Thoracic aorta (tissue), 2 donors: ENCODE measurements at regions not wholly inside any gene's neighbourhood (a gene's known extent, or its start where the extent isn't known, plus 50 kb on each side); places are given as distances from the start of the nearest gene placed in this dataset.

Experiments
- ATAC-seq: fragments of 150-250 bp; one replicate; pipeline ENCODE4 v1.8.0; 2017; ENCODE audit warnings: low read depth; ENCODE audit not compliant: insufficient number of reproducible peaks, low FRiP score
- DNase-seq: peaks from one replicate; pipeline ENCODE4 v3.0.0-alpha.2; 2020; ENCODE audit warnings: low spot score
- H3K27ac ChIP-seq, 2 donors: fragments of 200-600 bp; sonication (generic); 1 replicate in 1 of 2; 2 replicates in 1 of 2; pipeline ENCODE4 v1.5.1; 2016; ENCODE audit warnings: mild to moderate bottlenecking in 2 of 2, moderate library complexity in 2 of 2
- H3K27me3 ChIP-seq: fragments of 200-600 bp; sonication (generic); replicated peaks from 2 replicates; pipeline ENCODE4 v1.6.0; 2016; ENCODE audit warnings: mild to moderate bottlenecking; ENCODE audit not compliant: insufficient read depth
- H3K36me3 ChIP-seq: fragments of 200-600 bp; sonication (generic); one replicate; pipeline ENCODE4 v1.5.1; 2016
- H3K4me1 ChIP-seq, 2 donors: fragments of 200-600 bp; sonication (generic); 1 replicate in 1 of 2; 2 replicates in 1 of 2; pipeline versions ENCODE4 v1.5.1 to v1.6.0; 2016; ENCODE audit warnings: low read depth in 2 of 2, mild to moderate bottlenecking in 1 of 2; ENCODE audit not compliant: control insufficient read depth in 1 of 2
- H3K4me3 ChIP-seq: fragments of 200-600 bp; sonication (generic); 2 replicates; pipeline ENCODE4 v1.5.1; 2016; ENCODE audit warnings: mild to moderate bottlenecking
- H3K9me3 ChIP-seq: fragments of 200-600 bp; sonication (generic); 2 replicates; pipeline ENCODE4 v1.5.1; 2016
- TF ChIP-seq, protein P1 (sequence below): fragments of 200-600 bp; sonication (generic); IDR thresholded peaks from one replicate; pipeline ENCODE4 v1.5.1; 2019; ENCODE audit warnings: antibody characterized with exemption

DNA sequence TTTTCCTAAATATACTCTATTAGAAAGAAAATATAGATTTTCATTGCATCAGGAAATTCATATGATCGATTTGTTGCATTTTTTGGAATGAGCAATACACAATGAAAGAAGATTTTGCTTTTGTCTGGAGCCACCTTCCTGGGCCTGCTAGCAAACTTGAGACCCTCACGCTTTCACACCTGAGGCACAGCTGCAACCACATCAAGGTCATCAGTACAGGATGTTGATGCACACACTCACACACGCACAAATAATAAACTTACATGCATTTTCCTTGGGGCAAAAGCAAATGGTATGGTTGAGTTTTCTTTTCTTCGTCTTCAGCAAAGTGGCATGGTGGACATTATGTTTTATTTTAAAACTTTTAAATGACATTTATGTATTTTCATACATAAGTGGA, 64.8 kb upstream of the SATB1 start:
- TF ChIP-seq, protein P1, sequence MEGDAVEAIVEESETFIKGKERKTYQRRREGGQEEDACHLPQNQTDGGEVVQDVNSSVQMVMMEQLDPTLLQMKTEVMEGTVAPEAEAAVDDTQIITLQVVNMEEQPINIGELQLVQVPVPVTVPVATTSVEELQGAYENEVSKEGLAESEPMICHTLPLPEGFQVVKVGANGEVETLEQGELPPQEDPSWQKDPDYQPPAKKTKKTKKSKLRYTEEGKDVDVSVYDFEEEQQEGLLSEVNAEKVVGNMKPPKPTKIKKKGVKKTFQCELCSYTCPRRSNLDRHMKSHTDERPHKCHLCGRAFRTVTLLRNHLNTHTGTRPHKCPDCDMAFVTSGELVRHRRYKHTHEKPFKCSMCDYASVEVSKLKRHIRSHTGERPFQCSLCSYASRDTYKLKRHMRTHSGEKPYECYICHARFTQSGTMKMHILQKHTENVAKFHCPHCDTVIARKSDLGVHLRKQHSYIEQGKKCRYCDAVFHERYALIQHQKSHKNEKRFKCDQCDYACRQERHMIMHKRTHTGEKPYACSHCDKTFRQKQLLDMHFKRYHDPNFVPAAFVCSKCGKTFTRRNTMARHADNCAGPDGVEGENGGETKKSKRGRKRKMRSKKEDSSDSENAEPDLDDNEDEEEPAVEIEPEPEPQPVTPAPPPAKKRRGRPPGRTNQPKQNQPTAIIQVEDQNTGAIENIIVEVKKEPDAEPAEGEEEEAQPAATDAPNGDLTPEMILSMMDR = no peak
- H3K27me3 ChIP-seq = no peaks in the 10 kb centered on the region
- no peak overlapping the region for H3K4me3 ChIP-seq
- no peaks in the 10 kb centered on the region for H3K9me3 ChIP-seq
- DNase-seq (no peak), ATAC-seq (no peak)
- no peak overlapping the region for H3K27ac ChIP-seq
- H3K36me3 ChIP-seq = no peaks in the 10 kb centered on the region
- H3K4me1 ChIP-seq = no peaks in the 10 kb centered on the region

DNA sequence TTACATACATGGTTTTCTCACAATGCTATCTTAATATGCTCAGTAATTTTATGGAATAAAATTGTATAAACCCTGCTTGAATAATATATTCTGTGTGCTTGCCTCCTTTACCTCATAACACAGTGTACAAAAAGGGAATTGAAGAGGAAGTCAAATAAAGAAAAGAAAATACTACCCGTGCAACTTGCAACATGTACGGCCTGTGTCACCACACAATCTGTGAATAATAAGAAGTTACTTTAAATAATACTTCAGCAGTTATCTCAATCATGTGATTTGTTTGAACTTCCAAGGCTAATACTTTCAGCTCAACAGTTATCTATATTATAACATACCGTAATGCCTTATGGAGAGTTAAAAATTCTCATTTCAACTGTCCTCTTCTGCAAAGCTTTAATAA, 58.1 kb upstream of the SATB1 start:
- no peak overlapping the region for H3K4me3 ChIP-seq
- no peak for ATAC-seq
- no peak for DNase-seq
- no peaks in the 10 kb centered on the region for H3K4me1 ChIP-seq
- no peaks in the 10 kb centered on the region for H3K9me3 ChIP-seq
- TF ChIP-seq, protein P1 = no peak
- no peak overlapping the region for H3K27ac ChIP-seq
- H3K27me3 ChIP-seq = no peaks in the 10 kb centered on the region
- H3K36me3 ChIP-seq = no peaks in the 10 kb centered on the region

DNA sequence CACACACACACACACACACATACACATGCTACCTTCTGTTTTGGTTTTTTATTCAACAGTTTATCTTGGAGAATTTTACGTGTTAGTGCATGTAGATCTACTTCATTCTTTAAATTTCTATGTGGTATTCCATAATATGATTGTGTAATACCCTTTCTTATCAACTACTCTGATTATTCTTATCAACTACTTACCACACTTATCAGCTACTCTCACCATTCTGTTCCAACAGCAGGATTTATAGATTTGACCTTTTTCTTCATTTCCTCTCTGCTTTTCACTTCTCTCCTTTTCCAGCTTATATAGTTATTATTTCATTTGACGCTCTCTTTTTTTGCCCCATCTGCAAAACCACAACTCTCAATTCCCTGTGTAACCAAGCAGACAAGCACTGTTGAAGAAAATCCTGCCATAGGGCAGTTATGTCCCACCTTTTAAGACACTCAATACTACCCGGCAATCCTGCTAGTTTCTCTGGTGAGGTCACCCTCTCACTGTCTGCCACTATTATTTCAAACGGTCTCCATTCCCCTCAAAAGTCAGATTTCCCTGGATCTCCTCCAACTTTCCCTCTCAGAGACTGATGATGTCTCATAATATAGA, 56.9 kb upstream of the SATB1 start:
- Histone ChIP-seq H3K36me3 (no peaks in the 10 kb centered on the region), H3K27ac (no peak overlapping the region), H3K4me3 (no peak overlapping the region), H3K9me3 (no peaks in the 10 kb centered on the region), H3K4me1 (no peaks in the 10 kb centered on the region), H3K27me3 (no peaks in the 10 kb centered on the region)
- ATAC-seq (no peak), DNase-seq (no peak)
- TF ChIP-seq, protein P1 = no peak

DNA sequence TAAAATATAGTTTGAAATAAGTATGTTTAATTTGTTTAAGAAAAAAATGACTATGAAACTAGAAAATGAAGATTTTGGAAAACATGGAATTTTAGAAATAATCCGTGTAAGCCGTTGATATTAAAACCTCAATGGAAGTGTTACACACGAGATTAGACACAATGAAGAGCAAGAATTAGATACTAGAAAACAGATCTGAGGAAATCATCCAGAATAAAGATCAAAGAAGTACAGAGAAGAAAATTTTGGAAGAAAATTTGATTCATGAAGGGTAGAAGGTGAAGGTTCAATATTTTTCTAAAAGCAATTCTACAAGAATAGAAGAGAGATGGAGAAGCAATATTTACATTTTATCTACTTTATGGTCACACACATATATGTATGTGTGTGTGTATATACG, 52.5 kb upstream of the SATB1 start:
- H3K4me3 ChIP-seq = no peak overlapping the region
- H3K4me1 ChIP-seq = no peaks in the 10 kb centered on the region
- no peaks in the 10 kb centered on the region for H3K36me3 ChIP-seq
- TF ChIP-seq, protein P1 = no peak
- no peak overlapping the region for H3K27ac ChIP-seq
- no peaks in the 10 kb centered on the region for H3K27me3 ChIP-seq
- no peak for ATAC-seq
- no peaks in the 10 kb centered on the region for H3K9me3 ChIP-seq
- DNase-seq = no peak
